ENCODE measurements at regions not wholly inside any gene's neighbourhood (a gene's known extent, or its start where the extent isn't known, plus 50 kb on each side); places are given as distances from the start of the nearest gene placed in this dataset.

GRCh38 chr6:113600551-113601339 is 256.4 kb upstream of the MARCKS start:
- no peak for ATAC-seq
- CTCF ChIA-PET: no interaction called here

More at GRCh38 chr6:113600551-113601339, 256.4 kb upstream of the MARCKS start:
- H3K36me3 ChIP-seq (ENCODE audit: control insufficient read depth, insufficient read depth, low read length): no peaks in the 10 kb centered on the region
- no peaks in the 10 kb centered on the region for H3K4me1 ChIP-seq (ENCODE audit: control insufficient read depth, insufficient read depth, low read length)
- TF ChIP-seq SIN3A (IDR thresholded peaks at IDR 0.05; ENCODE audit: borderline replicate concordance, insufficient read depth, low read depth, low read length) (no peak), REST (IDR thresholded peaks at IDR 0.05; ENCODE audit: insufficient read depth in 1 of 2, low read depth in 2 of 2, low read length in 1 of 2) (no peak), POLR2AphosphoS5 (IDR thresholded peaks at IDR 0.05; ENCODE audit: low read depth, low read length) (no peak), CTCF (IDR thresholded peaks at IDR 0.05) (no peak), TCF7L2 (IDR thresholded peaks at IDR 0.05; ENCODE audit: low read depth, low read length) (no peak)
- no peak for DNase-seq (ENCODE audit: low read depth, low spot score)
- H3K4me3 ChIP-seq (ENCODE audit: low read depth in 2 of 2, low read length in 2 of 2): no peak overlapping the region
- no peaks in the 10 kb centered on the region for H3K27me3 ChIP-seq (ENCODE audit: control insufficient read depth, insufficient read depth, low read length)
- in situ Hi-C loops (cut with HindIII; ENCODE audit: low pct_unique_long_range_greater_than_20kb, low sequenced_read_pairs) (no loop called here), intact Hi-C loops (cut with micrococcal nuclease; ENCODE audit: unreplicated experiment) (no loop called here)
- H3K27ac ChIP-seq (ENCODE audit: low read length): no peak overlapping the region
- BruUV-seq (replicated peaks): no TSS peak
- POLR2A ChIA-PET: no interaction called here
- no peaks in the 10 kb centered on the region for H3K9me3 ChIP-seq (ENCODE audit: control insufficient read depth, insufficient read depth, low read depth, low read length)
